GM19351 (cell line): ENCODE measurements at regions not wholly inside any gene's neighbourhood (a gene's known extent, or its start where the extent isn't known, plus 50 kb on each side); places are given as distances from the start of the nearest gene placed in this dataset.

Experiments
- ATAC-seq: cut with Tn5 transposase; IDR thresholded peaks from one replicate; pipeline ENCODE4 v1.9.1; 2021; ENCODE audit warnings: mild to moderate bottlenecking, moderate library complexity; ENCODE audit not compliant: unreplicated experiment

- ATAC-seq: no peak
Observed at GRCh38 chr3:6120786-6121185, 740.1 kb upstream of the GRM7 start.

GRCh38 chr3:6124875-6125274 is 736.0 kb upstream of the GRM7 start:
- no peak for ATAC-seq

- ATAC-seq: no peak
Observed at GRCh38 chr3:6125520-6125919, 735.4 kb upstream of the GRM7 start.

GRCh38 chr3:6132684-6133432 is 728.1 kb upstream of the GRM7 start:
- peak; percentile 87 for ATAC-seq

- no peak for ATAC-seq
Observed at GRCh38 chr3:6142707-6143106, 718.2 kb upstream of the GRM7 start.

- no peak for ATAC-seq
Observed at GRCh38 chr3:6147883-6148282, 713.0 kb upstream of the GRM7 start.

GRCh38 chr3:6155650-6156338 is 705.1 kb upstream of the GRM7 start:
- no peak for ATAC-seq

GRCh38 chr3:6165951-6166350 is 695.0 kb upstream of the GRM7 start:
- no peak for ATAC-seq

GRCh38 chr3:6168256-6168655 is 692.7 kb upstream of the GRM7 start:
- ATAC-seq: no peak

- ATAC-seq: no peak
Observed at GRCh38 chr3:6172871-6173642, 687.9 kb upstream of the GRM7 start.

- no peak for ATAC-seq
Observed at GRCh38 chr3:6177417-6177816, 683.5 kb upstream of the GRM7 start.

GRCh38 chr3:6179761-6180160 is 681.2 kb upstream of the GRM7 start:
- ATAC-seq: no peak

- no peak for ATAC-seq
Observed at GRCh38 chr3:6180171-6180570, 680.7 kb upstream of the GRM7 start.

GRCh38 chr3:6182476-6182875 is 678.4 kb upstream of the GRM7 start:
- ATAC-seq: no peak

- no peak for ATAC-seq
Observed at GRCh38 chr3:6182909-6183308, 678.0 kb upstream of the GRM7 start.

- no peak for ATAC-seq
Observed at GRCh38 chr3:6189384-6189783, 671.5 kb upstream of the GRM7 start.

- no peak for ATAC-seq
Observed at GRCh38 chr3:6204891-6205290, 656.0 kb upstream of the GRM7 start.

GRCh38 chr3:6216135-6217026 is 644.5 kb upstream of the GRM7 start:
- ATAC-seq: no peak

GRCh38 chr3:6220447-6220846 is 640.5 kb upstream of the GRM7 start:
- ATAC-seq: no peak

GRCh38 chr3:6222069-6222468 is 638.8 kb upstream of the GRM7 start:
- ATAC-seq: no peak

GRCh38 chr3:6223572-6223971 is 637.3 kb upstream of the GRM7 start:
- ATAC-seq: no peak
